GM12878 (cell line): ENCODE measurements at regions not wholly inside any gene's neighbourhood (a gene's known extent, or its start where the extent isn't known, plus 50 kb on each side); places are given as distances from the start of the nearest gene placed in this dataset.

Experiments used
- CHD1 ChIP-seq: IDR thresholded peaks from 2 replicates; pipeline ENCODE4 v1.6.1; 2012; ENCODE audit warnings: low read depth, low read length, improper control_type of control experiment
- RBBP5 ChIP-seq: fragments of 200-600 bp; sonication (generic); conservative IDR thresholded peaks from 2 replicates; pipeline ENCODE4 v1.6.1; 2016
- ZNF274 ChIP-seq: IDR thresholded peaks from one replicate; pipeline ENCODE4 v1.8.0; 2011; ENCODE audit not compliant: insufficient read length, insufficient read depth

GRCh38 chr4:128591482-128591881 is 218.0 kb upstream of the JADE1 start:
- no peak for TF ChIP-seq CHD1
- TF ChIP-seq ZNF274, result no peak
- TF ChIP-seq RBBP5, result no peak
